Loucy (cell line): ENCODE measurements at regions not wholly inside any gene's neighbourhood (a gene's known extent, or its start where the extent isn't known, plus 50 kb on each side); places are given as distances from the start of the nearest gene placed in this dataset.

ENCODE experiments used
- H2AFZ ChIP-seq: fragments of 200-600 bp; sonication (generic); 2 replicates; pipeline ENCODE4 v1.6.0; 2016; ENCODE audit warnings: antibody characterized with exemption, mild to moderate bottlenecking, low read length, moderate library complexity
- H3F3A ChIP-seq: fragments of 200-600 bp; 2 replicates; pipeline ENCODE4 v1.6.0; 2016; ENCODE audit warnings: antibody characterized with exemption, low read depth, mild to moderate bottlenecking
- H3K27me3 ChIP-seq: fragments of 200-600 bp; sonication (generic); 2 replicates; pipeline ENCODE4 v1.6.1; 2014; ENCODE audit warnings: low read length, mild to moderate bottlenecking; ENCODE audit not compliant: insufficient read depth, poor library complexity, severe bottlenecking
- H3K36me3 ChIP-seq: fragments of 200-600 bp; sonication (generic); 2 replicates; pipeline ENCODE4 v1.6.1; 2016; ENCODE audit warnings: low read length; ENCODE audit not compliant: insufficient read depth
- H3K4me1 ChIP-seq: fragments of 200-600 bp; sonication (generic); 2 replicates; pipeline ENCODE4 v1.5.1; 2014; ENCODE audit warnings: low read length, mild to moderate bottlenecking; ENCODE audit not compliant: insufficient read depth, poor library complexity, severe bottlenecking
- H3K4me2 ChIP-seq: fragments of 200-600 bp; sonication (generic); 2 replicates; pipeline ENCODE4 v1.6.0; 2014; ENCODE audit warnings: antibody characterized with exemption, low read length, low read depth, mild to moderate bottlenecking; ENCODE audit not compliant: poor library complexity, severe bottlenecking
- H3K4me3 ChIP-seq: fragments of 200-600 bp; sonication (generic); 2 replicates; pipeline ENCODE4 v1.5.1; 2014; ENCODE audit warnings: low read length, mild to moderate bottlenecking, mixed read lengths; ENCODE audit not compliant: poor library complexity, severe bottlenecking
- H3K79me2 ChIP-seq: fragments of 200-600 bp; sonication (generic); 2 replicates; pipeline ENCODE4 v1.6.1; 2014; ENCODE audit warnings: low read length; ENCODE audit not compliant: insufficient read depth
- H3K9ac ChIP-seq: fragments of 200-600 bp; sonication (generic); 2 replicates; pipeline ENCODE4 v1.6.0; 2014; ENCODE audit warnings: mild to moderate bottlenecking, low read depth, low read length, moderate library complexity; ENCODE audit not compliant: poor library complexity, severe bottlenecking
- H3K9me2 ChIP-seq: fragments of 200-600 bp; sonication (generic); replicated peaks from 2 replicates; pipeline ENCODE4 v1.6.1; 2016; ENCODE audit warnings: low read depth, low read length, mixed read lengths
- H3K9me3 ChIP-seq: fragments of 200-600 bp; sonication (generic); 2 replicates; pipeline ENCODE4 v1.6.1; 2014; ENCODE audit warnings: mild to moderate bottlenecking, antibody characterized with exemption, low read length, low read depth; ENCODE audit not compliant: insufficient read depth
- H4K20me1 ChIP-seq: fragments of 200-600 bp; sonication (generic); 2 replicates; pipeline ENCODE4 v1.6.0; 2014; ENCODE audit warnings: antibody characterized with exemption, low read length, mild to moderate bottlenecking; ENCODE audit not compliant: insufficient read depth, poor library complexity, severe bottlenecking
- CTCF ChIP-seq: fragments of 200-600 bp; sonication (generic); conservative IDR thresholded peaks from 2 replicates; pipeline ENCODE4 v1.5.1; 2014; ENCODE audit warnings: mild to moderate bottlenecking, antibody characterized with exemption, low read length
- EZH2phosphoT487 ChIP-seq: fragments of 200-600 bp; IDR thresholded peaks from 2 replicates; pipeline ENCODE4 v1.6.1; 2018; ENCODE audit warnings: antibody characterized with exemption, mild to moderate bottlenecking, moderate library complexity, borderline replicate concordance

- Histone ChIP-seq H3K9me2 (no peaks in the 10 kb centered on the region), H3K9me3 (no peaks in the 10 kb centered on the region), H3K9ac (no peak overlapping the region), H4K20me1 (no peaks in the 10 kb centered on the region), H3K4me1 (no peaks in the 10 kb centered on the region), H3F3A (no peaks in the 10 kb centered on the region), H3K4me3 (no peak overlapping the region), H3K36me3 (no peaks in the 10 kb centered on the region), H2AFZ (no peak overlapping the region), H3K4me2 (no peak overlapping the region), H3K27me3 (no peaks in the 10 kb centered on the region), H3K79me2 (no peaks in the 10 kb centered on the region)
- TF ChIP-seq EZH2phosphoT487: no peak
- TF ChIP-seq CTCF: no peak
These were observed 180.2 kb downstream of the RNF144B start for GRCh38 chr6:18567380-18567779.

- Histone ChIP-seq H3F3A (no peaks in the 10 kb centered on the region), H3K4me3 (no peak overlapping the region), H3K36me3 (no peaks in the 10 kb centered on the region), H3K4me2 (no peak overlapping the region), H3K9ac (no peak overlapping the region), H3K9me3 (no peaks in the 10 kb centered on the region), H3K27me3 (no peaks in the 10 kb centered on the region), H3K79me2 (no peaks in the 10 kb centered on the region), H2AFZ (no peak overlapping the region), H3K4me1 (no peaks in the 10 kb centered on the region), H3K9me2 (no peaks in the 10 kb centered on the region), H4K20me1 (no peaks in the 10 kb centered on the region)
- no peak for TF ChIP-seq CTCF
- TF ChIP-seq EZH2phosphoT487: no peak
These were observed 190.3 kb downstream of the RNF144B start for GRCh38 chr6:18577491-18577890.

GRCh38 chr6:18579166-18579565 is 192.0 kb downstream of the RNF144B start:
- no peak overlapping the region for H3K4me3 ChIP-seq
- H3K4me1 ChIP-seq: no peaks in the 10 kb centered on the region
- H3K79me2 ChIP-seq: no peaks in the 10 kb centered on the region
- TF ChIP-seq CTCF: no peak
- no peak for TF ChIP-seq EZH2phosphoT487
- H2AFZ ChIP-seq: no peak overlapping the region
- no peaks in the 10 kb centered on the region for H3K9me3 ChIP-seq
- H3K27me3 ChIP-seq: no peaks in the 10 kb centered on the region
- no peak overlapping the region for H3K9ac ChIP-seq
- no peaks in the 10 kb centered on the region for H3K9me2 ChIP-seq
- no peak overlapping the region for H3K4me2 ChIP-seq
- H4K20me1 ChIP-seq: no peaks in the 10 kb centered on the region
- H3K36me3 ChIP-seq: no peaks in the 10 kb centered on the region
- no peaks in the 10 kb centered on the region for H3F3A ChIP-seq
